HG02759 (cell line): ENCODE measurements at regions not wholly inside any gene's neighbourhood (a gene's known extent, or its start where the extent isn't known, plus 50 kb on each side); places are given as distances from the start of the nearest gene placed in this dataset.

Experiments
- ATAC-seq: cut with Tn5 transposase; IDR thresholded peaks from one replicate; pipeline ENCODE4 v1.9.1; 2021; ENCODE audit warnings: mild to moderate bottlenecking, moderate library complexity; ENCODE audit not compliant: unreplicated experiment

DNA sequence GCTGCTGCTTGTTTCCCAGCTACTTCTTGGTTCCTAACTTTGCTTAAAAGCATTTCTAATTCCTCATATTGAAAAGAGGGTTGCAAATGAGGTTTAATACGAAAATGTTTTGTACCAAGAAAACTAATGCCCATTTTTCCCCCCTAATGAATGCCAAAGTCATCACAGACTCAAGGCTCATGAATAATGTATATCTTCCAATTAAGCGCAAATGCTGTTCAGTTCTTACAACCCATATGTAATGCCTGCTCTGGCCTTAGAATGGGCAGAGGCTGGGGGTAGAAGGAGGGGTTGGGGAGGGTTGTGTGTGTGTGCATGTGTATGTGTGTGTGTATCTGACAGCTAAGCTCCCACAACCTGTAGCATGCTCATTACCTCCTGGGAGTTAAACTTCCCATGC, 901.7 kb downstream of the KCNMA1 start:
- no peak for ATAC-seq

GRCh38 chr10:76733441-76733936, 904.1 kb downstream of the KCNMA1 start:
- no peak for ATAC-seq

DNA sequence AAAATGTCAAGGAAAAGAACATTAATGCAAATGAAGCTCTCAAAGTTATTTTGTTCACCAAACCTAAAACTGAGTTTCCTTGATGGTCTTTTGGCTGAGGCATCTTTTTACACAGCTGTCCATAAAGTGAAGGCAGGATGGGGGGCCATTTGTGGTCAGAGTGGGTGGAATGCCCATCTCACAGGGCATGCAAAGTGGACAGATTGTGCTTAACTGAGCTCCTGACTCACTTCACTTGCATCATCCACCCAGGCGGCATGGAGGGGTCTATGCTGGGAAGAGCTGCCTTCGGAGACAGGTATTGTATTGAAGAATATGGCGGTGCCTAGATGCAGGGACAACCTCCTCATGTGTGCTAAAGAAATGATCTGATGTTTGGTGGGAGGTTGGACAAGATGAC, 905.3 kb downstream of the KCNMA1 start:
- ATAC-seq: no peak

- no peak for ATAC-seq
Observed at GRCh38 chr10:76729841-76730487, 907.6 kb downstream of the KCNMA1 start.

DNA sequence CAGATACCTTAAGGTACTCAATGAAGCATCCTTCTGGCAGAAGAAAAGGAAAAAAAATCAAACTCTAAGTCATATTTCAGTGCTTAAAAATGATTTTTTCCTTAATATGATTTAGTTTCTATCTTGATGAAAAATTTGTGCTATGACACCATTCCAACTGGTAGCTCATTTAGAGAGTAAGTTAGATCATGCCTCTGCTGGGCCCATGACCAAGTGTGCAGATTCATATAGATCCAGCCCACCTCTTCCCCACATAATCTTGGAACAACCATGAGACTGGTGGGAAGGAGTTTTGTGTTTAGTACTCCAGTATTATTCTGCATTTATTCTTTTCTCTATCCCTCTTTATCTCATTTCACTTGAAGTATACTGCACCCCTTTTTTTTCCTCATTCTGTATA, 908.3 kb downstream of the KCNMA1 start:
- no peak for ATAC-seq

GRCh38 chr10:76727038-76727437, 910.6 kb downstream of the KCNMA1 start:
- no peak for ATAC-seq

DNA sequence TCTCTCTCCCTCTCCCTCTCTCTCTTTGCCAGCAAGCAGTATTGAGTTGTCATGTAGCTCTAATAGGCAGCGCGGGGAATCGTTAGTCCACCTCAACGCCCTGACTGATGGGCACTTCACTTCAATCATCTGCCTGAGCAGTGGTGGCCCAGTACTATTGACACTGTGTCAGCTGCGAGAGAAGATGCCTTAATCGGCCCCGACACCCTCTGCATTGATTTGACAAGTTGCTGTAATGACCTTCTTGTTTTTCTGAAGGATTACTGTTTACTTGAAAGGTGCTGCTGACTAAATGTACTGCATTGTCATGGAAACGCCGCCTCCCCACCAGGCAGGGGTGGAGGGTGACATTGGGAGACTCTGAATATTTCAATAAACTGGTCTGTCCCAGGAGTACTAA, 913.8 kb downstream of the KCNMA1 start:
- no peak for ATAC-seq

GRCh38 chr10:76721891-76722505, 915.6 kb downstream of the KCNMA1 start:
- ATAC-seq: no peak

- ATAC-seq: no peak
Observed at GRCh38 chr10:76719006-76719405, 918.6 kb downstream of the KCNMA1 start.

DNA sequence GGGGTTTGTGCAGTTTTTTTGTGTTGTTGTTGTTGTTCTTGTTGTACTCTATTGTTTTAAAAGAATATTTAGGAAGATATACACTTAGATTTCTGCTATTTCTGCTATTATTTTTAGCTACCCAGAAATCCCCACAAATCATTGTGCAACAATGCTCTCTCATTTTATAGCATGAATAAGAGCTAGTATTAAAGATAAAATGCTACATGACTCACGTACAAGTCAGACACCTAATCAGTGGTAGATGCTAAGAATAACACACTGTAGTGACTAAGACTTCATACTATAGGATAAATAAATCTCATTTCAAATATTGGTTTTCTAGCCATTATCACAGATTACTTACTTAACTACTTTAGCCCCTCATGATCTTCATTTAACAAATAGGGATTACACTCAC, 920.5 kb downstream of the KCNMA1 start:
- no peak for ATAC-seq

GRCh38 chr10:76711222-76711997, 926.2 kb downstream of the KCNMA1 start:
- no peak for ATAC-seq

DNA sequence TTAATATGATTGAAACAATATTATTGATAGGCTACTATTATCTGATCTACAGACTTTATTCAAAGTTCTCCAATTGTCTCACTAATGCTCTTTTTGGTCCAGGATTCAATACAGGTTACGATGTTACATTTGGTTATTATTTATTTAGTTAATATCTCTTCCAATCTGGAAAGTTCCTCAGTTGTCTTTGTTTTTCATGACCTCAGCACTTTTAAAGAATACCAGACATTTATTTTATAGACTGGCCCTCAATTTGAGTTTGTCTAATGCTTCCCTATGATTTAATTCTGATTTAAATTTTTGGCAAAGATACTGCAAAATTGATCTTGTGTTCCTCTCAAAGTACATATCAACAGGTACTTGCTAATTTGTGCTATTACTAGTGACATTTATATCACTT, 937.4 kb downstream of the KCNMA1 start:
- no peak for ATAC-seq

- no peak for ATAC-seq
Observed at GRCh38 chr10:76697923-76698322, 939.7 kb downstream of the KCNMA1 start.

DNA sequence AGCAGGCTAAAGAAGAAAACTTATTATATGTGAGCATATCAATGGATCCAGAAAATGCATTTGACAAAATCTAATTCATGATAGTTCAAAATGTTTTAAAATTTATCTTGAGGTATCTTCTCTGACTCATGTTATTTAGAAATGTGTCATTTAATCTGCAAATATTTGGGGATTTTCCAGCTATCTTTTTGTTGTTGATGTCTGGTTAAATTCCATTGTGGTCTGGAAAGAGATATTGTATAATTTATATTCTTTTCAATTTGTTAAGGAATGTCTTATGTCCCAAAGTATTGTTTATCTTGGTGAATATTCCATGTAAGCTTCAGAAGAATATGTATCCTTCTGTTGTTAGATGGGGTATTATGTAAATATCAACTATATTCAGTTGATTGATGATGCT, 942.5 kb downstream of the KCNMA1 start:
- ATAC-seq: no peak

DNA sequence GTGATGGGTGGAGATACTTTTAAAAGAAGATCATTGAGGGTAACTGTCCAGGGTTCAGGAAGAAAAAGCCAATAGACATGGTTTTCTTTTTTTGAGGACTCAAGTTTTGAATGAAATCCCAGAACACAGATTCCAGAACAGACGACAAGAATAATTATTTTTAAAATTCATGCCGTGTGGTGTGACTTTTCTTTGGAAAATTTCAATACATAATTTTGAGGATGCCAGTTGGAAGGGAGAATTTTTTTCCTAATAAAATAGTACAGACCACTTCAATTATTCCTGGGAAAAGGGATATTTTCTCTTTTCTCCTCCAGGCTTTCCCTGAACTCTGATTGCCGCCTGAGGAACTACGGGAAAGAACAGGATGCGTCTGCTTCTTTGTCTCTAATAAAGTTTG, 951.4 kb downstream of the KCNMA1 start:
- no peak for ATAC-seq

DNA sequence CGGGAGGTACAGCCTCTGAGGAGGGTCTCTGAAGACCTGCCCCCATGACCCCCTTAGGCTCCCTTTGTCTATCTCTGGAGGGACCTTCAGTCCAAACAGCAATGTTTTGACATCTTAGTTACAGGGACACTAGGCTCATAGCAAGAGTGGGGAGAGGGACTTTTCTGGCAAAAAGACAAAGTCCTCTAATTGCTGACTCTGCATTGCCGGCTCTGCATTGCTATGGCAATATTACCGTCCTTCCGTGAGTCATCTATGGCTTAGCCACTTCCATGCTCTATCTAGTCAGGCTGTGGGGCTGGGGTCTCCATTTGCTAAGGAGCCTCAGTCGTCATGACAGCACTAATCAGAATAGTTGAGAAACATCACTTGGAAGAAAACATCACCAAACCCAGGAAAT, 952.6 kb downstream of the KCNMA1 start:
- ATAC-seq: no peak

GRCh38 chr10:76681153-76681552, 956.5 kb downstream of the KCNMA1 start:
- ATAC-seq: no peak

DNA sequence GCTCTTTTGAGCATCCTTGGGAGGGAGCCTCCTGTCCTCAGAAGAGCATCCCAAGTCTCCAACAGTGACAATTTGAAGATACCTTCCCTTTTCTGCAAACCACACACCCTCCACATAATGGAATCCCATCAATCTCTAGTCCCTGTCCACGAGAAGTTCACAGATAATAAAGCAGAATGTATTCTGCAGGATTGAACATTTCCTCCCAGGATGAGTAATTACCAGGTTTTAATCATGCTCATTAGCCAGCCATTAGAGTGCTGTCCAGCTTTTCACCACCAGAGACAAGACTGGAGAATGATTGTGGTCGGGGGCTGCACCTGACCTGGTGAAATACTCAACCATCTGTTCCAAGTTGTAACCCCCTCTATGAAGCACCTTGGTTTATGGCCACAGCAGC, 958.6 kb downstream of the KCNMA1 start:
- ATAC-seq: no peak

DNA sequence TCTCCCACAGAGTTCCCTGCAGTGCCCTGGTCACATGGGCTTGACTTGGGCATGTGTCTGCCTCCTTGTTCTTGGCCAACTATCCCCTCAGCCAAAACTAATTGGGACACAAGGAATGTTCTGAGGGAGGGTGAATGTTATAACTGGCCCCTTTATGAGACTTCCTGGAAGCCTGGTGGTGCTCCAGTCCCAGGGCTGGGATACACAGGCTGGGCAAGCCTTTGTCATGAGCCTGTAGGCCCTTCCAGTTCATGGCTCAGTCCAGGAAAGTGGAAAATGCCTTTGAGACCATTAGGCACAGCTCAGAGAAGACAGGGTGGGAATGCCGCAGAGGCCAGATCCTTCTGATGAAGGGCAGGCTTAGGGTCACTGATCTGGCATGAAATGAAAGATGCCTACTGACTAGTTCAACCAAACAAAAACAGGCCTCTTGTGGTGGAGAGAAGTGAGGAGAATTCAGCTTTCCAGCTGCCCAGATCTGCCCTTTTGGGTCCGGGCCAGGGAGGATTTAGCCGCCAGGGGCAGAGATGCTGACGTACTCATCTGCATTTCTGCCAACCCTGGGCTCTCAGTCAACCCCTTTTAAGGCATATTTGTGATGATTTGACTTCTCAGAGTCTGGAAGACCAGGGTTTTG, 961.5 kb downstream of the KCNMA1 start:
- ATAC-seq: no peak

DNA sequence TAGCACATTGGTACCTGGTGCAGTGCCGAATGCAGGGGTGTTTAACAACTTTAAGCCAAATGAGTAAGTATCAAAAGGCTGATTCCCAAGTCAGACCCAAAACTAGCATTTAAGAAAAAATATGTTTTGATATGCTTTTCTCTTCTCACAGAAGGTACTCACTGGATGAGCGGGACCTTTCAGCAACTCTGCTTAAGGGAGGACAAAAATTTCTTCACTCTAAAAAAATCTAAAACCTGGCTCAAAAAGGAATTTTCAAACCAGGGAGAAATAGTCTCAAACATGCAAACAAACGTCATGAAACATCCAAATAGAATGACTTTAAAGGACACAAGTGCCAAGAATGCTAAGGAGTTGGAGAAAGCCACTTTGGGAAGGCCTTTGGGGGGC, 962.1 kb downstream of the KCNMA1 start:
- ATAC-seq: no peak
